AG09319 (cell line): ENCODE measurements at regions not wholly inside any gene's neighbourhood (a gene's known extent, or its start where the extent isn't known, plus 50 kb on each side); places are given as distances from the start of the nearest gene placed in this dataset.

Experiments used
- DNase-seq: peaks from one replicate; pipeline ENCODE4 v3.0.0-alpha.2; 2010; ENCODE audit warnings: low read depth; ENCODE audit errors: extremely low read depth
- CTCF ChIP-seq: IDR thresholded peaks from 2 replicates; pipeline ENCODE4 v1.5.1; 2011; ENCODE audit warnings: low read depth, mild to moderate bottlenecking, inconsistent platforms, low read length, moderate library complexity

- DNase-seq: no peak
- TF ChIP-seq CTCF: no peak
These were observed 180.8 kb upstream of the ARGLU1 start for GRCh38 chr13:106748785-106749184.

- no peak for DNase-seq
- no peak for TF ChIP-seq CTCF
These were observed 176.6 kb upstream of the ARGLU1 start for GRCh38 chr13:106744516-106744915.

DNA sequence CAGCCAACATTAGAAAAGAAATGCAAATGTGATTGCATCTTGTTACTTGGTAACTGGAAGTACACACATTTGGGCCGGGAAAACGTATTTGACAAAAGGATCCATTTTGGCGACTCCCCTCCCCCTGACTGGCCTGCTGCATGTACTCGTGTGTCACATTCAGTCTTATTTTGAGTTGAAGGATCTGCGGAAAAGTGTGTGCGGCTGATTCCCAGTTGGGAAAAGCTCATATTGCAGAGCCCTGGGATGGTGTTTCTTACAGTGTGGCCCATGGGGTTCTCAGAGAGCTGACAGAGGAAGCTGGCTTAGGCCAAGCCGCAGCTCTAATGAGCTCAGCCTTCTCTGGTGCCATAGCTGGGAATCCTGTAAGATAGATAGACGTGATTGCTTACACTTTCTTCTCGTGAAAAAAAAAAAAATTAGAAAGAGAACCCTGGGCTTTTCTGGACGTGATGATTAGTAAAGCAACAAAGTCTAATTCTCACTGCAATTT is 170.3 kb upstream of the ARGLU1 start:
- no peak for TF ChIP-seq CTCF
- no peak for DNase-seq

DNA sequence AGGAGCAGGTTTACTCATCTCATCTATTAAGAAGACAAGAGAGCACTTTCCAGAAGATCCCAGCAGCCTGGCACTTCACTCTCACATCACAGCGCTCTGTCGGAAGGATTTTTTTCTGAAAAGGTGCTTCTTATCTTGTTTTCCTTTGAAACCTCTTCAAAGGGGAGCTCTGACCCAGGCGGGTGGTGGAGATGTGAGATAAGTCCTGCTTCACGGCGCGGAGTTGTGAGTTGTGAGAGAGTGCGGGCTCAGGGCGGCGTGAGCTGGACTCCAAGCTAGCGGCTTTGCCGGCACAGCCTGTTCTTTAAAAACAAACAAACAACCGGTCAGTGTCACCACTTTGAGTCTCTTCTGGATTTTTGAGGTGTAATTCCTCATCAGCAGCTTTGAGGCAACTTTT is 169.0 kb upstream of the ARGLU1 start:
- no peak for TF ChIP-seq CTCF
- DNase-seq: no peak

DNA sequence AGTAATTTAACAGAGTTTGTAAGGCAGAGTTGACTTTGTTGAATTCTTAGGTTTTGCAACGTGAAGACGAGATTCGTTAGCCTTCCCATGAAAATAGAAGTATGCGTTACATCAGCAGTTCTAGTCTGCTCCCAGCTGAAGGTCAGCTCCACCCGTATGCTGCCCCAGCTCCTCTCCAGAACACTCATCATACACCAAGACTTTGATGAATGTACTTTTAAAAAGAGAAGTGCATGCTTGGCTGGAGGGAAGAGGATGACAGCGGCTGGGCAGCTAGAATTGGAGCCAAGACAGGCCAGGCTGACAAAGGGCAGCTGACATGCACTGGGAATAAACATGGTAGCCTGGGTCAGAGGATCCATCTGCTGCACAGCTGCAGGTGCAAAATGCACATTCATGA is 166.3 kb upstream of the ARGLU1 start:
- DNase-seq: no peak
- no peak for TF ChIP-seq CTCF

- TF ChIP-seq CTCF: no peak
- DNase-seq: no peak
These were observed 155.1 kb upstream of the ARGLU1 start for GRCh38 chr13:106723036-106723435.

DNA sequence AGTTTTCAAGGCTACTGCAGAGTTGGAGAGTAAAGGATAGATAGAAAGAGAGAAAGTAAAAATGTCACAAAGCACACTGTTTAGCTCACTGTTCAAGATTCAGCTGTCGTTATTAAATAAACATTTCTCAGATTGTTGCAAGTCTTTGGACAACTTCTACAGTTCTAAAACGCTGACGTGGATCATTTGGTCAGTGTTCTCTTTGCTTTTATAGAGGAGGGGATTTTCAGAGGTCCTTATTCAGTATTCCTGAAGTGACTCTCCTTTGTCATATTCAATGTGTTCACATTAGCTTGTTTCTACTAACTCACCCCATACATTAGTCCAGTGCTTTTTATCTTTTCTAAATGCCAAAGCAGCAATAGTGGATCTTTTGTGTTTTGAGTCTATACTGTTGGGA is 154.7 kb upstream of the ARGLU1 start:
- DNase-seq: no peak
- no peak for TF ChIP-seq CTCF
